ENCODE measurements at regions not wholly inside any gene's neighbourhood (a gene's known extent, or its start where the extent isn't known, plus 50 kb on each side); places are given as distances from the start of the nearest gene placed in this dataset.

- H3K9me3 ChIP-seq (ENCODE audit: control insufficient read depth, insufficient read depth, low read length) = no peaks in the 10 kb centered on the region
- intact Hi-C loops (cut with micrococcal nuclease) = no loop called here
- TF ChIP-seq CTCF (IDR thresholded peaks at IDR 0.05) = no peak
- Mint-ChIP-seq H3K9me3 (peaks cover 14 to 35% of the 10 kb centered on the region in 2 donors), H3K36me3 (peaks cover 24% of the 10 kb centered on the region), H3K4me1 (no peaks in the 10 kb centered on the region), H3K27ac (no peak overlapping the region), H3K27me3 (ENCODE audit: low read depth in 2 of 2) (no peaks in the 10 kb centered on the region), H3K4me3 (no peak overlapping the region)
- no peak overlapping the region for H3K4me3 ChIP-seq (ENCODE audit: low read length)
- DNase-seq (no peak), ATAC-seq (no peak)
- no peak overlapping the region for H3K27ac ChIP-seq (ENCODE audit: low read length)
- WGBS (ENCODE audit: insufficient coverage) = no CpG with 5 or more reads among the region's 2 CpGs
- no peaks in the 10 kb centered on the region for H3K4me1 ChIP-seq (ENCODE audit: control insufficient read depth, insufficient read depth, low read length)
- H3K36me3 ChIP-seq (ENCODE audit: control insufficient read depth, insufficient read depth, low read length) = no peaks in the 10 kb centered on the region
- H3K27me3 ChIP-seq (ENCODE audit: control insufficient read depth, insufficient read depth, low read length) = no peaks in the 10 kb centered on the region
Observed at GRCh38 chr14:62602712-62603111, 442.5 kb downstream of the KCNH5 start.

- WGBS (ENCODE audit: insufficient coverage) = 100% methylated on average over 2 of the region's 2 CpGs
- no peak for ATAC-seq
- no peaks in the 10 kb centered on the region for H3K27me3 Mint-ChIP-seq (ENCODE audit: low read depth in 2 of 2)
Observed at GRCh38 chr14:62604524-62604923, 440.7 kb downstream of the KCNH5 start.

GRCh38 chr14:62614122-62614521 is 431.1 kb downstream of the KCNH5 start:
- H3K4me1 Mint-ChIP-seq = no peaks in the 10 kb centered on the region
- no peak overlapping the region for H3K27ac Mint-ChIP-seq
- DNase-seq = no peak
- H3K4me3 Mint-ChIP-seq = no peak overlapping the region
- Histone ChIP-seq H3K9me3 (ENCODE audit: control insufficient read depth, insufficient read depth, low read length) (no peaks in the 10 kb centered on the region), H3K4me1 (ENCODE audit: control insufficient read depth, insufficient read depth, low read length) (no peaks in the 10 kb centered on the region), H3K4me3 (ENCODE audit: low read length) (no peak overlapping the region), H3K36me3 (ENCODE audit: control insufficient read depth, insufficient read depth, low read length) (no peaks in the 10 kb centered on the region), H3K27me3 (ENCODE audit: control insufficient read depth, insufficient read depth, low read length) (no peaks in the 10 kb centered on the region), H3K27ac (ENCODE audit: low read length) (no peak overlapping the region)
- WGBS (ENCODE audit: insufficient coverage) = 70% methylated on average over 2 of the region's 3 CpGs
- no peaks in the 10 kb centered on the region for H3K27me3 Mint-ChIP-seq (ENCODE audit: low read depth in 2 of 2)
- peaks cover 8 to 9% of the 10 kb centered on the region in 2 donors for H3K9me3 Mint-ChIP-seq
- no peak for ATAC-seq
- intact Hi-C loops (cut with micrococcal nuclease) = no loop called here
- peaks cover 8% of the 10 kb centered on the region for H3K36me3 Mint-ChIP-seq
- no peak for TF ChIP-seq CTCF (IDR thresholded peaks at IDR 0.05)

More at GRCh38 chr14:62604524-62604923, 440.7 kb downstream of the KCNH5 start:
- Histone ChIP-seq H3K27ac (ENCODE audit: low read length) (no peak overlapping the region), H3K27me3 (ENCODE audit: control insufficient read depth, insufficient read depth, low read length) (no peaks in the 10 kb centered on the region), H3K4me1 (ENCODE audit: control insufficient read depth, insufficient read depth, low read length) (no peaks in the 10 kb centered on the region), H3K9me3 (ENCODE audit: control insufficient read depth, insufficient read depth, low read length) (no peaks in the 10 kb centered on the region), H3K4me3 (ENCODE audit: low read length) (no peak overlapping the region), H3K36me3 (ENCODE audit: control insufficient read depth, insufficient read depth, low read length) (no peaks in the 10 kb centered on the region)
- no peak for DNase-seq
- peaks cover 13% of the 10 kb centered on the region for H3K36me3 Mint-ChIP-seq
- H3K27ac Mint-ChIP-seq = no peak overlapping the region
- H3K9me3 Mint-ChIP-seq = peaks cover 13 to 24% of the 10 kb centered on the region in 2 donors
- H3K4me3 Mint-ChIP-seq = no peak overlapping the region
- TF ChIP-seq CTCF (IDR thresholded peaks at IDR 0.05) = no peak
- intact Hi-C loops (cut with micrococcal nuclease) = no loop called here
- no peaks in the 10 kb centered on the region for H3K4me1 Mint-ChIP-seq

GRCh38 chr14:62616668-62617067 is 428.6 kb downstream of the KCNH5 start:
- Mint-ChIP-seq H3K9me3 (peaks cover 6 to 9% of the 10 kb centered on the region in 2 donors), H3K27ac (no peak overlapping the region), H3K36me3 (peaks cover 3% of the 10 kb centered on the region), H3K27me3 (ENCODE audit: low read depth in 2 of 2) (no peaks in the 10 kb centered on the region), H3K4me3 (no peak overlapping the region), H3K4me1 (no peaks in the 10 kb centered on the region)
- no peak overlapping the region for H3K4me3 ChIP-seq (ENCODE audit: low read length)
- no peaks in the 10 kb centered on the region for H3K36me3 ChIP-seq (ENCODE audit: control insufficient read depth, insufficient read depth, low read length)
- H3K27me3 ChIP-seq (ENCODE audit: control insufficient read depth, insufficient read depth, low read length) = no peaks in the 10 kb centered on the region
- ATAC-seq (no peak), DNase-seq (no peak)
- no peaks in the 10 kb centered on the region for H3K9me3 ChIP-seq (ENCODE audit: control insufficient read depth, insufficient read depth, low read length)
- TF ChIP-seq CTCF (IDR thresholded peaks at IDR 0.05) = no peak
- no peak overlapping the region for H3K27ac ChIP-seq (ENCODE audit: low read length)
- intact Hi-C loops (cut with micrococcal nuclease) = no loop called here
- no CpG with 5 or more reads among the region's 4 CpGs for WGBS (ENCODE audit: insufficient coverage)
- H3K4me1 ChIP-seq (ENCODE audit: control insufficient read depth, insufficient read depth, low read length) = no peaks in the 10 kb centered on the region

Data from natural killer cell (primary cell).